HepG2 (cell line): ENCODE measurements at regions not wholly inside any gene's neighbourhood (a gene's known extent, or its start where the extent isn't known, plus 50 kb on each side); places are given as distances from the start of the nearest gene placed in this dataset.

Source experiments
- ARNTL ChIP-seq: sonication (generic); formaldehyde crosslinking; IDR thresholded peaks from 2 replicates; pipeline ENCODE4 v1.4.0; 2020; ENCODE audit warnings: mild to moderate bottlenecking, missing genetic modification reagents
- FOXM1 ChIP-seq: sonication (generic); formaldehyde crosslinking; IDR thresholded peaks from 2 replicates; pipeline ENCODE4 v1.5.0; 2020; ENCODE audit warnings: missing genetic modification reagents
- KAT7 ChIP-seq: IDR thresholded peaks from 2 replicates; pipeline ENCODE4 v1.6.1; 2018; ENCODE audit warnings: borderline replicate concordance, missing compliant biosample characterization
- NFYB ChIP-seq: sonication (generic); formaldehyde crosslinking; IDR thresholded peaks from 2 replicates; pipeline ENCODE4 v1.4.0; 2020; ENCODE audit warnings: missing genetic modification reagents
- PCBP2 ChIP-seq: fragments of 200-400 bp; formaldehyde crosslinking; optimal IDR thresholded peaks from 2 replicates; pipeline ENCODE3; 2018; ENCODE audit warnings: low read length, low read depth; ENCODE audit not compliant: poor library complexity, severe bottlenecking
- SP1 ChIP-seq, 2 experiments: fragments of 450-650 bp in 1 of 2; sonication (generic) in 1 of 2; formaldehyde crosslinking in 1 of 2; IDR thresholded peaks; 2 replicates each; pipeline versions ENCODE4 v1.4.0 to v1.6.1; 2016 to 2020; ENCODE audit warnings: missing genetic modification reagents in 1 of 2
- ZNF432 ChIP-seq: sonication (generic); formaldehyde crosslinking; IDR thresholded peaks from 2 replicates; pipeline ENCODE4 v1.5.0; 2020; ENCODE audit warnings: missing genetic modification reagents, mild to moderate bottlenecking, borderline replicate concordance
- TF ChIP-seq, protein P1 (sequence below): sonication (generic); formaldehyde crosslinking; IDR thresholded peaks from 2 replicates; pipeline ENCODE4 v1.4.0; 2020; ENCODE audit warnings: mild to moderate bottlenecking, missing genetic modification reagents

DNA sequence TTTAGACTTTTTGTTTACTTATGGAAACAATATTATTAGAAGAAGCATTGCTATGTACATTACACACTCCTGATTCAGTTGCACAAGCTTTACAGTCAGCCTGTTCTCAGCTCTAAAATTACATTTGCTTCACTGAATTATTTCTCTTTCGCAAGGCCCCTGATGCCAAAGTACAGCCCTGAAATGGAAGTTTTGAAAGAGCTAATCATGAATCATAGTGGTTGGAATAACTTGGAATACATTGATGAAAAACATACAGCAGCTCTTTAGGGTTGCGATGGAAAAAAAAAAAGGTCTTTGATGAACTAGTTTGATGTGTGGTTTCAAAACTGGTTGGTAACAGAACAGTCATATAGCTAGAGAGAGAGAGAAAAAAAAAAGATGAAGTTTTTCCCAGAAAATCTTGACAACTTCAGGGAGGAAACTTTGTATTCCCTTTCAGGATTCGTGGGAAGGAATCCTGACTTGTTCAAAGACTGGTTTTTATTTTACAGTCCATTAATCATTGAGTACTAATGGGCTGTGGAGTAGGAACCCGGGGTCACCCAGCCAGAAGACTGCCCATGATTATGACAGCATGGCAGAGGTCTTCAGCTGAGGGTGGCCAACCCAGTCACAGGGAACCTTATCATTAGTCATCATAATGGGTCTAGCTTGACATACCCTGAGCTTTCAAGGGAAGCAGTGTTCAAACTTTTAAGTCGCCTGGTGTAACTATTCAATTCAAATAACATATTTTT is 460.1 kb downstream of the NAV3 start:
- TF ChIP-seq KAT7 = no peak
- TF ChIP-seq ARNTL (CRISPR knock-in tag) = no peak
- TF ChIP-seq, protein P1, sequence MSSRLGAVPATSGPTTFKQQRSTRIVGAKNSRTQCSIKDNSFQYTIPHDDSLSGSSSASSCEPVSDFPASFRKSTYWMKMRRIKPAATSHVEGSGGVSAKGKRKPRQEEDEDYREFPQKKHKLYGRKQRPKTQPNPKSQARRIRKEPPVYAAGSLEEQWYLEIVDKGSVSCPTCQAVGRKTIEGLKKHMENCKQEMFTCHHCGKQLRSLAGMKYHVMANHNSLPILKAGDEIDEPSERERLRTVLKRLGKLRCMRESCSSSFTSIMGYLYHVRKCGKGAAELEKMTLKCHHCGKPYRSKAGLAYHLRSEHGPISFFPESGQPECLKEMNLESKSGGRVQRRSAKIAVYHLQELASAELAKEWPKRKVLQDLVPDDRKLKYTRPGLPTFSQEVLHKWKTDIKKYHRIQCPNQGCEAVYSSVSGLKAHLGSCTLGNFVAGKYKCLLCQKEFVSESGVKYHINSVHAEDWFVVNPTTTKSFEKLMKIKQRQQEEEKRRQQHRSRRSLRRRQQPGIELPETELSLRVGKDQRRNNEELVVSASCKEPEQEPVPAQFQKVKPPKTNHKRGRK = no peak
- no peak for TF ChIP-seq SP1 (IDR thresholded peaks at IDR 0.05)
- TF ChIP-seq SP1 (CRISPR knock-in tag; IDR thresholded peaks at IDR 0.05) = no peak
- TF ChIP-seq PCBP2 = no peak
- TF ChIP-seq ZNF432 = no peak
- TF ChIP-seq NFYB = no peak
- no peak for TF ChIP-seq FOXM1 (CRISPR knock-in tag)
